ENCODE measurements at regions not wholly inside any gene's neighbourhood (a gene's known extent, or its start where the extent isn't known, plus 50 kb on each side); places are given as distances from the start of the nearest gene placed in this dataset.

DNA sequence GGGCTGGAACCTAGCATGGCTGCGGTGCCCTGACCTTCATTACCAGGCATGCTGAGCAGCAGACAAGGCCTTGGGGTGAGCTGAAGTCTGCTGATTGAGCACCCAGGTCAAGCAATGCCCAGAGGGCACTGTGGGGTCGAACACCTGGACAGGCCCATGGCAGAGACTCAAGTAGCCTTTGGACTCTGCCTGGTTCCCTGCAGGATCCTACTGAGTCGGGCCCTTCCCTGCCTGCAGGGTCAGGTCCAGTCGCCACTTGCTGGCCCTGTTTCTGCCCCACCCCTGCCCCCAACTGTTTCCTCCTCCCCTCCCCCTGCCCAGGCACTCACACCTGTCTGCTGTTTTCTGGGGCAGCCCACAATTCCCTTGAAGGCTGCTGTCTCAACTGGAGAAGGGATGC is 483.2 kb upstream of the MKI67 start:
- Histone ChIP-seq H3K36me3 (no peaks in the 10 kb centered on the region), H3K27ac (no peak overlapping the region), H3K9me3 (no peaks in the 10 kb centered on the region), H3K4me3 (ENCODE audit: low read depth in 1 of 2, low read length in 1 of 2) (no peak overlapping the region), H3K27me3 (no peaks in the 10 kb centered on the region), H3K4me1 (ENCODE audit: control insufficient read depth in 1 of 2, insufficient read depth in 1 of 2, low read depth in 1 of 2, low read length in 1 of 2) (no peaks in the 10 kb centered on the region)
- TF ChIP-seq, protein P1, sequence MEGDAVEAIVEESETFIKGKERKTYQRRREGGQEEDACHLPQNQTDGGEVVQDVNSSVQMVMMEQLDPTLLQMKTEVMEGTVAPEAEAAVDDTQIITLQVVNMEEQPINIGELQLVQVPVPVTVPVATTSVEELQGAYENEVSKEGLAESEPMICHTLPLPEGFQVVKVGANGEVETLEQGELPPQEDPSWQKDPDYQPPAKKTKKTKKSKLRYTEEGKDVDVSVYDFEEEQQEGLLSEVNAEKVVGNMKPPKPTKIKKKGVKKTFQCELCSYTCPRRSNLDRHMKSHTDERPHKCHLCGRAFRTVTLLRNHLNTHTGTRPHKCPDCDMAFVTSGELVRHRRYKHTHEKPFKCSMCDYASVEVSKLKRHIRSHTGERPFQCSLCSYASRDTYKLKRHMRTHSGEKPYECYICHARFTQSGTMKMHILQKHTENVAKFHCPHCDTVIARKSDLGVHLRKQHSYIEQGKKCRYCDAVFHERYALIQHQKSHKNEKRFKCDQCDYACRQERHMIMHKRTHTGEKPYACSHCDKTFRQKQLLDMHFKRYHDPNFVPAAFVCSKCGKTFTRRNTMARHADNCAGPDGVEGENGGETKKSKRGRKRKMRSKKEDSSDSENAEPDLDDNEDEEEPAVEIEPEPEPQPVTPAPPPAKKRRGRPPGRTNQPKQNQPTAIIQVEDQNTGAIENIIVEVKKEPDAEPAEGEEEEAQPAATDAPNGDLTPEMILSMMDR (IDR thresholded peaks at IDR 0.05) = no peak

GRCh38 chr10:128610113-128610512 is 483.9 kb upstream of the MKI67 start:
- H3K4me3 ChIP-seq (ENCODE audit: low read depth in 1 of 2, low read length in 1 of 2) = no peak overlapping the region
- TF ChIP-seq, protein P1 (IDR thresholded peaks at IDR 0.05) = no peak
- H3K9me3 ChIP-seq = no peaks in the 10 kb centered on the region
- no peaks in the 10 kb centered on the region for H3K36me3 ChIP-seq
- no peaks in the 10 kb centered on the region for H3K27me3 ChIP-seq
- H3K27ac ChIP-seq = no peak overlapping the region
- H3K4me1 ChIP-seq (ENCODE audit: control insufficient read depth in 1 of 2, insufficient read depth in 1 of 2, low read depth in 1 of 2, low read length in 1 of 2) = no peaks in the 10 kb centered on the region

- no peaks in the 10 kb centered on the region for H3K9me3 ChIP-seq
- no peak overlapping the region for H3K4me3 ChIP-seq (ENCODE audit: low read depth in 1 of 2, low read length in 1 of 2)
- H3K27ac ChIP-seq = no peak overlapping the region
- TF ChIP-seq, protein P1 (IDR thresholded peaks at IDR 0.05) = no peak
- H3K36me3 ChIP-seq = no peaks in the 10 kb centered on the region
- H3K27me3 ChIP-seq = no peaks in the 10 kb centered on the region
- no peaks in the 10 kb centered on the region for H3K4me1 ChIP-seq (ENCODE audit: control insufficient read depth in 1 of 2, insufficient read depth in 1 of 2, low read depth in 1 of 2, low read length in 1 of 2)
These were observed 486.0 kb upstream of the MKI67 start for GRCh38 chr10:128612195-128612594.

GRCh38 chr10:128612631-128613030 is 486.4 kb upstream of the MKI67 start:
- no peak overlapping the region for H3K4me3 ChIP-seq (ENCODE audit: low read depth in 1 of 2, low read length in 1 of 2)
- no peaks in the 10 kb centered on the region for H3K27me3 ChIP-seq
- TF ChIP-seq, protein P1 (IDR thresholded peaks at IDR 0.05) = no peak

DNA sequence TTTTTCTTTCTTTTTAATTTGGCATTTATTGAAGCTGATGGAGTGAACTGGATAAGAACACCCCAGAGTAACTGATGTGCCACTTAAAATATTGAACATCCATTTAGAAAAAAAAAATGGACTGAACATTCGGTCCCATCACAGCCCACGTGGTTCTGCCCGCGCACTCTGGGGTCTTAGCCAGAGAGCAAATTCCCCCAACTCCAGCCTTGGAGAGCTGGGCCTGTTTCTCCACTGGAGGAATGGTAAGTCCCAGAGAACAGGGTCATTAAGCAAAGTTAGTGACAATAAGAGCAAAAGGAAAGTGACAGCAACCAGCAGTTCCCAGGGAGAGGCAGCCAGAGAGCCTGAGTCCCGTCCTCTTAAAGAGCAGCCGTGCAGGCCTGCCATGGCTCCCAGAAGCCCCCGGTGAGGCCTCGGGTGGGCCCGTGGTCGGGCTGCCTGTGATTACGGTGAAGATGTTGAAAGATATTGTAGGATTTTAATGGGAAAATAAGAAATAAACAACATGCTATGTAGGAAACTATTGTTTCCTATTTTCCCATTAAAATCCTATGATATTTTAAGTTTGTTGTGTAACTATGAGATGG is 487.9 kb upstream of the MKI67 start:
- Histone ChIP-seq H3K36me3 (no peaks in the 10 kb centered on the region), H3K27ac (no peak overlapping the region), H3K4me1 (ENCODE audit: control insufficient read depth in 1 of 2, insufficient read depth in 1 of 2, low read depth in 1 of 2, low read length in 1 of 2) (no peaks in the 10 kb centered on the region), H3K9me3 (no peaks in the 10 kb centered on the region), H3K4me3 (ENCODE audit: low read depth in 1 of 2, low read length in 1 of 2) (no peak overlapping the region), H3K27me3 (no peaks in the 10 kb centered on the region)
- TF ChIP-seq, protein P1 (IDR thresholded peaks at IDR 0.05) = no peak

More at GRCh38 chr10:128612631-128613030, 486.4 kb upstream of the MKI67 start:
- Histone ChIP-seq H3K9me3 (no peaks in the 10 kb centered on the region), H3K4me1 (ENCODE audit: control insufficient read depth in 1 of 2, insufficient read depth in 1 of 2, low read depth in 1 of 2, low read length in 1 of 2) (no peaks in the 10 kb centered on the region), H3K27ac (no peak overlapping the region), H3K36me3 (no peaks in the 10 kb centered on the region)
